SIG-M5 (cell line): ENCODE measurements at regions not wholly inside any gene's neighbourhood (a gene's known extent, or its start where the extent isn't known, plus 50 kb on each side); places are given as distances from the start of the nearest gene placed in this dataset.

Experiments
- DNase-seq: peaks from one replicate; lab custom pipeline; 2025; lab: John Stamatoyannopoulos, UW

DNA sequence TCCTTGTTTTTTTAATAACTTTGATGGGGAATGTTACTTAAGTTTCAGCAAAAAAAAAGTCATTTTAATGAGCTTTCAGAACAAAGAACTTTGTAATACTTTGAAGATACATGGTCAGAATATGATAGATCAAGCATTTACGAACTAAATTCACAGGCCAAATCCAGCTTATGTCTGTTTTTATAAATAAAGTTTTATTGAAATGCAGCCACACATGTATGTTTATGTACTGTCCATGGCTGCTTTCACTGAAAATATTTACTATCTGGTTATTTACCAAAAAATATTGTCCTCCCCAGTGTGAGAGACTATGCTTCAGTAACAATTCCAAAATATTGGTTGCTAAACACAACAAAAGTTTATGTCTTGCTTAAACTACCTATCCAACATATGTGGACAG, 366.7 kb downstream of the PIK3R1 start:
- DNase-seq, result no peak

DNA sequence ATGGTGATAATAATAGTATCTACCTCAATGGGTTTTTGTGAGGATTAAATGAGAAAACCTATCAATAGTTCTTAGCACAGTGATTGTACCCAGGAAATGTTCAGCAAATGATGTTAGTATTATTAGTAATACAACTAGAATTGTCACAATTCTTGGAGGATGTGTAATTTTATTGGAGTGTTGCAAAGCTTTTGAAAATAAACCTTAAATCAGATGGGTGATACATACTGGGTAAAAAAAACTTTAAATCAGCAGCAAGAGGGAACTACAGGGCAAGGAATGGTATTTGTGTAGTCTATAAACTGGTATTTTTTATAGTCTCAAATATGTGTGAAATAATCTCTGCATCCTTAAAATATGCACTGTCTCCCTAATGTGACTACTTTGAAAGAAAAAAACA, 371.6 kb downstream of the PIK3R1 start:
- DNase-seq, result no peak

DNA sequence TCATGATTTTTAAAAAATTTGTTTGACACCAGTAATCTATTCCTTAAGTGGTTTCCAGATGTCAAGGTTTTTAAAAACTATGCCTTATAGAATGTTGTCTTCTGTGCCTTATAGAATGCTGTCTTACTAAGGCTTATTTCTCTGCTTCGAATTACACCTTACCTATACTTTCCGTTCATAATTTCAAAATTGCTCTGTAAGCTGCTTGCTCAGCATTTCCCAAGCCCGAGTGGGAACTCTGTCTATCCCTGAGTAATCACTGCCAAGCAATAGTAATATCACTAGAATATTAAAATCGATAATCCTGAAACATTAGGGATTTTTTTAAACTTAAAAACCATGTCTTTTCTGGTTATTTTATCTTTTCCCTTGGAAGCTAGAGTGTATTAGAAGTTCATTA, 376.3 kb downstream of the PIK3R1 start:
- DNase-seq, result no peak

DNA sequence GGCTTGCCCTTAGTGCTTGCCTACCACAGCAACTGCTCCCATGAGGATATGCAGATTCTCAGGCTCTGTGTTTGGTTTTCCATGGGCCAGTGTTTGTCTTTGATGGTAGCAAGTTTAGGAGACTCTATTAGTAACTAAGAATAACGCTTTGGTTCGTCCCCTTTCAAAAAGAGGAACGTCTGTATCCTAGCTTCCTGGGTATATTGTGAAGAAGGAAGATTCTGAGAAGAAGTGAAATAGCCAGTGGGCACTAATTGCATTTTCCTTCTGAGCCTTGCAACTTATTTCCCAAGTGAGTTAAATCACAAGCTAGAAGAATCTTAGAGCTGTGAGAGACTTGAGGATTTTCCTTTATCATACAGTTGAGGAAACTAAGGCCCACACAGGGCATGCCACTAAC, 376.8 kb downstream of the PIK3R1 start:
- DNase-seq, result no peak

DNA sequence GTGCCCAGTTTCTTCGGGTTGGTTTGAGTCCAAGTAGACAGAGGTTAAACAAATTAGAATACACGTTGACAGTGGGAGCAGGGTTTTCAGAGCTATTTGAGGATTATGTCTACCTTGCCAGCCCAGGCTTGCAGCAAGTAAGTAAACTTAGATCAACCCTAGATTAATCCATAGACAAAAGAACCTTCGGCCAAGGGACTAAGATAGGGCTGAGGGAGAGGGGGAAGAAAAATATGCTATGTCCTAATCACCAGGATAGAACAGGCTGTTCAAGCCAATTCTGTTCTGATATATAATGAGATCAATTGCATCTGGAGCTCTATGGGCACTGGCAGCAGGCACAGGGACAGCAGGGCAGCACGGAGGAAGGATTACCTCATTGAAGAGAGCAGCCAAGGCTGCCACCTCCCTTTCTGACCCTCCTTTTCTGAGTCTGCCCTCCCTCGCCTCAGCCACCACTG, 377.7 kb downstream of the PIK3R1 start:
- no peak for DNase-seq

DNA sequence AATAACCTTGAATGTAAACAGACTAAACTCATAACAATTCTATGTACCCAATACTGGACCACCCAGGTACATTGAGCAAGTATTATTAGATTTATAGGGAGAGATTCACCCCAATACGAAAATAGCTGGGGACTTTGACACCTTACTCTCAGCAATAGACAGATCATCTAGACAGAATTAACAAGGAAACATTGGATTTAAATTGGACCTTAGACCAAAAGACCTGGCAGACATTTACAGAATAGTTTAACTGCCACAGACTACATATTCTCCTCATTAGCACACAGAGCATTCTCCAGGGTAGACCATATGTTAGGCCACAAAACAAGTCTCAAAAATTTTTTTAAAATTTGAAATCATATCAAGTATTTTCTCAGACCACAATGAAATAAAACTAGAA, 397.4 kb downstream of the PIK3R1 start:
- no peak for DNase-seq

DNA sequence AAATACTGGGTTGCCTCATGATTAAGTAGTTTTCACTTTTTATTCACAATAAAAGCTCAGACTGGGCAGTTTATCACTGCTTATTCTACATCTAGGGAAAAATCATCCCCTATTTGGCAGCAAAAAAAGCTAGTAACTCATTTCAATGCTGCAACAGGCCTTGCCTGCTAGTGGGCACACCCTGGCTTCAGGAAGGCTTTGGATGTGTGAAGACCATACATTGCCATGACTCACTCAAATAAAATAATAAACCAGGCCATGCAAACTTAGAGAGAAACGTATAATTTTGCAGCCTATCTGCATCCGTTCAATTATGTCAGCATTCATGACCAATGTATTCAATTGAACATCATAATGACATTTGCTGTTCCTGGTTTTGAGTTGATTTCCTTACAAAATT, 402.9 kb downstream of the PIK3R1 start:
- DNase-seq, result no peak

DNA sequence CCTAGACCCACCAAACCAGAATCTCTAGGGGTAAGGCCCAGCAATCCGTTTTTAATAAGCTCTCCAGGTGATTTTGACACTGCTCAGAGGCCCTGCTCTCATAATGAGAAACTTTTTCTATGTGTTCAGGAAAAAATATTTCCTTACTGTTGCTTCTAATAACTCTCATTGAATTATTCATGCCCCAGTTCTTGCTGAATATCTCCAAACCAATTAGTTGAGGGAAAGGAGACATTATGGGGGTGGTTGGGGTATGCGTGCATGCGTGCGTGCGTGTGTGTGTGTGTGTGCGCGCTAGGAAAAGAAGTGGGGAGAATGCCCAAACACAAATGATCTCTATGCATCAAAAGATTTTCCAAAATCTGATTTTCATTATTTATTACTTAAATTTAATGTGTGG, 411.4 kb downstream of the PIK3R1 start:
- no peak for DNase-seq

DNA sequence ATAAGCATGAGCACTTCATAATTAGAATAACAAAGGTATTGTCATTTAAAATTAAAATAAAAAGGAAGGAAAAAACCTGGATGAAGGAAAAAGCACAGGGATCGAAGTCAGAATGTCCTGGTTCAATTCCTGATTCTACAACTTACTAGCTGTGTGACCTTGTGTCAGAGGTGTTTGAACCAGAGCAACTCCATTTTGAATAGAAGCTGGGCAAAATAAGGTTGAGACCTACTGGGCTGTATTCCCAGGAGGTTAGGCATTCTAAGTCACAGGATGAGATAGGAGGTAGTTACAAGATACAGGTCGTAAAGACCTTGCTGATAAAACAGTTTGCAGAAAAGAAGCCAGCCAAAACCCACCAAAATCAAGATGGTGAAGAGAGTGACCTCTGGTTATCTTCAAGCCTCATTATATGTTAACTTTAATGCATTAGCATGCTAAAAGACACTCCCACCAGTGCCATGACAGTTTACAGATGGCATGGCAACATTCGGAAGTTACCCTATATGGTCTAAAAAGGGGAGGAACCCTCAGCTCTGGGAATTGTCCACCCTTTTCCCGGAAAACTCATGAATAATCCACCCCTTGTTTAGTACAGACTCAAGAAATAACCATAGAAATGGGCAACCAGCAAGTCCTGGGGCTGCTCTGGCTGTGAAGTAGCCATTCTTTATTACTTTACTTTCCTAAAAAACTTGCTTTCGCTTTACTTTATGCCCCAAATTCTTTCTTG, 412.7 kb downstream of the PIK3R1 start:
- no peak for DNase-seq

DNA sequence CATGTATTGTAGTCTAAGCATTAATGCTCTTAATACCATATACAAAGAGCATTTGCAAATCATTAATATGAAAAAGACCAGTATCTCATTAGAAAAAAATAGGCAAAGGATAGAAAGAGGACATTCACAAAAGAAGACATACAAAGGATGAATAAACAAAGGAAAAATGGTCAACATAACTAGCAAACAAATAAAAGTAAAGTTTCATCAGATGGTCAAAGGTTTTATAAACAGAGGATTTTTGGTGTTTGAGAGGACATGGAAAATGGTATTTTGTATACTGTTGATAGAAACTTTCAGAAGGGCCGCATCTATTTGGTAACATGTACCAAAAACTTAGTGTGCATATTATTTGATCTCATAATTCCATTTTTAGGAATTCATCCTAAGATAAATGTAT, 414.8 kb downstream of the PIK3R1 start:
- no peak for DNase-seq

DNA sequence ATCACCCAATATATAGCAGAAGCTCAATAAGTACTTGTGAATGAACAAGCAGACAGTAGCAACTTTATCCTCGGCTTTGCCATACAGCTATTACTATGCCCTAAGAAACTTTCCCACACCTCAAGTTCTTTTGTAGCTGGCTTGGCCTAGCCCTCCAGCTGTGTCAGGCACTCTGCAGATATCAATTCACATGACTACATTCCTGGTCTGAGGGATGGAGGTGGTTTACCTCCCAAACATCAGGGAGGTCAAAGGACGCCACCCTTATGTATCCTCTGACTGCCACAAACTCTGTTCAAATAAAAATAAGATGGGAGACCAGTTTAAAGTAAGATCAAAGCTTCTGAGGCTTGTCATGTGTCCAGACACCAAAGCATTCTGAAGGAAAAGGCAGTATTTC, 416.3 kb downstream of the PIK3R1 start:
- DNase-seq, result no peak

DNA sequence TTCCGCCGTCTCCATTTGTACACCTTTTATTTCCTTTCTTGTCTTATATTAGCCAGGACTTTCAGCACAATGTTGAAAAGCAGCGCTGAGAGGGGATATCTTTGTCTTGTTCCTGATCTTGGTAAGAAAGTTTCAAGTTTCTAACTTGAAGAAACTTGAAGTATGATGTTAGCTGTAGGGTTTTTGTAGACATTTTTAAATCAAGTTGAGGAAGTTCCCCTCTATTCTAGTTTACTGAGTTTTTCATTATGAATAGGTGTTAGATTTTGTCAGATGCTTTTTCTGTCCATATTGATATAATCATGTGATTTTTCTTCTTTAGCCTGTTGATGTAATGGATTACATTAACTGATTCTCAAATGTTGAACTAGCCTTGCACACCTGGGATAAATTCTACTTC, 425.7 kb downstream of the PIK3R1 start:
- DNase-seq, result no peak

DNA sequence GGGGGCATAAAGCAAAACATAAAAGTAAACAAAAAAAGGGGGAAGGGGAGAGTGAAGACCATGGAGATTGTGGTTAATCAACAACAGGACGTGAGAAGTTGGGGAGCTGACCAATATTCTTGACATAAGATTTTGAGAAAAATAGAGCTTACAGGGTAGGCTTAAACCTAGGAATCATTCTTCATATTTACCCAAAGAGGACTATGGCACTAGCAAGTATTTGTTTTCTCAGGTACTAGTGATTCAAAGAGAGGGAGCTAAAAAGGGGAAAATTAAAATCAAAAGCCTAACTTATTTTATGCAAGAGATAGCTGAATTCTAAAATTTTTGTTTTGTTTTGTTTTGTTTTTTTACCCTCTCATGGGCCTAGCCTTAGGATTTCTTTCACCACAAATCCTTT, 427.5 kb downstream of the PIK3R1 start:
- no peak for DNase-seq

DNA sequence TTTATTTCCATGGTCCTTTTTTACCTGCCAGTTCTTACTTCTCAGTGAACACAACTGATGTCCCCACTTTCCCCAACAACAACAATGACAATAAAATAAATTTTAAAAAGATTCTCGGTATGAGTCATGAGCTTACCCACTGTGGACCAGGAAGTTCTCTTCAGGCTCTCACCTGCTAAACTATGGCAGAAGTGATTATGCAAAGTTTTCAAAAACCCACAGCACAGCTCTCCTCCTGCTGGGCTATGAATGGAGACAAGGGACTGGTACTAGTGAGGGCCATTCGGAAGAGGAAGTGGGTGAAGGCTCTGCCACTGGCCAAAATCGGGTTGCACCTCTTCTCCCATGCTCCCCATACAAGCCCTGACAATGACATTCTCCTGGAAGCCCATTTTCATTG, 429.4 kb downstream of the PIK3R1 start:
- no peak for DNase-seq

DNA sequence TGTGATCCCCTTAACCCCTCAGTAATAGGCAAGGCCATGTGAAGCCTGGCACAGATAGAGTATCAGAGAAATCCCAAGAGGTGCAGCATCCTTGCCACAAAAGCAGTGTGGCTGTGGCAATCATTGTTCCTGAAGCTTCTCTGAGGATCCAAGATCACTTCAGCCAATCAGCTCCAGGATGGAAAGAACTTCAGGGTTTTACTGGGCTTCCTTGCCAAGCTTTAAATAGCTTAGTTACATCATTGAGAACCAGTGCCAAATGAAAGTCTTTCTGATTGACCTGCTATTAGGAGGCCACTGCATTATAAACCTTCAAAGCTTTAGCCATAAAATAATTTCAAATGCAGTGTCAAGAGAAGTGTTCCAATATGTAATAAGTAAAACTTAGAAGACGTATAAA, 430.6 kb downstream of the PIK3R1 start:
- no peak for DNase-seq

DNA sequence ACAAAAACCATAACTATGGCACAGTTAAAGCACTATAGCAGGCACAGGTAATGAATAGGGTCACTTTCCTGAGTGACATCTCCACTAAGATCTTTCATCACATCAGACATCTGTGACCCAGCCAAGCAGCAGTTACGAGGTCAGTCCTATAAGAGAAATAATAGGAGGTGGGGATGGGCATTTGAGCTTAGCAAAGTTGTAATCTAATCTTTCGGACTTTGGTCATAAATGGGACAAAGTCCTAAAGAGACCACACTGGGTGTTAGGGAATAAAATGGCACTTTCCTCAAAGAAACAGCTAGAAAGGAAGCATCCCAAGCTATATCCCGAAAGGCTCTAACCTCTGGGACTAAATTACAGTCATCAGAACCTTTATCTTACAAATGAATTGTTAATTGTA, 432.2 kb downstream of the PIK3R1 start:
- no peak for DNase-seq

DNA sequence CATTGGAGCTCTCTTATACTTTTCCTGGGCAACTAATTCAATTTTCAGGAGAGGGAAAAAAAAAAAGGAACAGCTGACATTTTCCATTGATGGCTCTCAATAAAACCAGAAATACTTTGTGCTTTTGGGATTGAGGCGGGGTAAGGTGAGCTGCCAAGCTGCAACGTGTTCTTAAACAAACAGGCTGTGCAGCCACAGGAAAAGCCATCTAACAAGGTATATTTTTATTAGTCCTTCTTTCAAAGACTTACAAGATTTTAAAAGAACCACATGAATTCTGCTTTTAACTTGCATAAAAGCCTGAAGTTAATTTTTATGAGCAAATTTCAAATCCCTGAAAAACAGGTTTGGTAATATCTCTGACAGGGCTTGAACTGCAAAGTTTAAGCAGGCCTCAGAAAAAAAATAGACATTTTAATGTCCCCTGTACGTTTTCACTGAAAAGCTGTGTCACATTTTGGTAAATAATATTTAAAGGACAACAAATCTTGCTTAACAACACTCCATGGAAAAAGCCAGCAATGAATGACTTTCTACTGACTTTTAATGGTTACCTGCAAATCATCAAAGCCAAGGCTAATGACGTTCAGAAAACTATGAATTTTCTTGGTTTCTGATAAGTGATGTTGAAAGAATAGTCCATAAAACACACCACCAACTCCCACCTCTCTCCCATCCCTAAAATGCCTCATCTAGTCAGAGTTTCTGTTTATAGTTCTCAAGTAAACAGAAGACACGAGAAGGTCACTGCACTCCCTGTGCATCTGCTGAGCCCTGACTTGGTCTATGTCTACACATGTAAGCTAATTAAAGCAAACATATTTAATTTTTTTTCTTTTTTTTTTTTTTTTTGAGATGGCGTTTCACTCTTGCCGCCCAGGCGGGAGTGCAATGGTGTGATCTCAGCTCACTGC, 433.6 kb downstream of the PIK3R1 start:
- DNase-seq, result no peak

DNA sequence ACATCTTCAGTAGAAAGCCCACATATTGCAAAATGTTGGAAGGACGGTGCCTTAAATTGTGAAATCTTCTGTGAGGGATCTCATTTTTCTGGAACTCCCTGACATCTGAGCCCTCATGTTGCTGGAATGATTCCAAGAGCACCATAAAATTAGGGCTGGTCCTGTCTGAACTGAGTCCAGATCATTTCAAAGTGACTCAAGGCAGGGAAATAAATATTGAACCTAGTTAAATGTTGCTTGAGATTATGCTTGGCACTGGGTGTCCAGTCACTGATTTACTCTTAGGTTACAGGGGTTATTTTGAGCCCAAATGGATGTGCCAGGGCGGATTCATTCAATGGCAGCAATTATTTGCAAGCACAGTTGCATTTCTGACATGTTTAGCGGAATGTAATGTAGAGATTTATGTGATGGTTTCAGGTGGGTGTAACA, 437.0 kb downstream of the PIK3R1 start:
- DNase-seq, result no peak

DNA sequence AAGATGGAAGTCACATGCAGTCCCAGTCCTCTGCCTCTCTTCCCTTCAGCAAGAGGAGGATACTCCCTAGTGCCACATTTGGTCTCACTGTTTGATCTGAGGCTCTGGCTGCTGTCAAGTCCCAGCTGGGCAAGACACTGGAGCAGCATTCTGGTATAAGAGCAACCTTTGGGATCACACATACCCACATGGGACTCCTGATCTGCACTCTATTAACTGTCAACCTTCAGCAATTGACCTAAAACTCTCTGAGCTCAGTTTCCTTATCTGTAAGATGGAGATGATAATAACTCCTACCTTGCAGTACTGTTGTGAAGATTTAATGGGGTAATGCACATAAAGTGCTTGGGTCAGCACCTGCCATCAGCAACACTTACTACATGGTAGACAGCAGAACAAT, 437.9 kb downstream of the PIK3R1 start:
- no peak for DNase-seq

DNA sequence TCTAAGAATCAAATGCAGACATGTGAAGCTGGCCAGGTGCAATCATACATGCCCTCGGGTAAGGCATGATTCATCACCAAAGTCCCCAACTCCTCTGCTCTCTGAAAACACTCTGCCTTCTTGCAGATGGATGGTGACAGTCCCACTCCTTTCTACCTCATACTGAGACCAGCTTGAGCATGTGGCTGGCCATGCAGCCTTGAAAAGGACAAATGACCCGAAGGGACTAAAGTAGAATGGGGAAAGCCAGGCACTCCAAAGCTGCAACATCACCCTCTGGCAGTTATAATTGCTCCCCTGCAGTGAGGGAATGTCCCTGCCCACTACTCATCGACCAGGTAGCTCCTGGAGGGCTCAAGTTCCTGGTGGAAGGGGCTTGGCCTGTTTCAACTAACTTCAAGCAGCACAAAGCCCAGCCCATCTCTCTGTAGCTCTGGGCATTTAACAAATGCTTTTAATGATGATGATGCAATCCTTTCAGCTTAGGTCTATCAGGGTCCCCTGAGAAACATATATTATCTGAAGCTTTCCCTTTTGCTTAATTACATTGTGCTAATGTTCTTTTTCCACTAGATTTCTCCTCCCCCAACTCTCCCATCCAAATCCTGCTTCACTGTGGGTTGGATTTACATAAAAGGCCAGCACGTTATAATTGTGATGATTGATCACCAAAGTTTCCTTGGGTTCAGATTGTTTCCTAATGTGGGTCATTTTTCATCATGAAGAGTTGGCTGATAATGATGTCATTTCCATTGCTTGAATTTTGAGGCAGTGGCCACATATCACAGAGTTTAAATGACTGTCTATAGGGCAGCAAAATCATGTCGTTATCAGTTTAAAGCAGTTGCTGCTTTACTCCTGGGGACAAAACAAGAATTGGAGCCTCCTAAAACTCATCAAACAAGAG, 436.5 kb upstream of the SLC30A5 start:
- no peak for DNase-seq

DNA sequence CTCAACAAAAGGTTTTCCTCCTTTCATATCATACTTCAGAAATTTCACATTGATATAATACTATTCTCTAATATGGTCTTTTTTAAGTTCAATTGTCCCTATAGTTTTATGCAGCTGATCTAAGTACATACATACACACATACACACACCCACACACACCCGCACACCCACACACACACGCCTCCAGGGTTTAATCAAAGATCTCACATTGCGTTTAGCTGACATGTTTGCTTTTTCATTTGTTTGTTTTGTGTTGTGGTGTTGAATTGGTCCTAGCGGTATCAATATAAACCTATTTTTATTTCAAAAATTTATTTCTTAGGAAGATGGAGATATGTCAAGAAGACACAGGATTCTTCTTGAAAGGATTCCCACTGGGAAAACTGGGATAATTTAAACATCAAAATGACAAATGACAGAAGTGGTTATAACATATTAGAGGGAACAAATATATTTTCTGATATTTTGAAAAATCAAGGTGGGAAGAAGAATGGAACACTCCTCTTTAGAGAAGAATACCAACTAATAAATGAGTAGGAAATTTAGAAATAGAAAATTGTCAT, 434.9 kb upstream of the SLC30A5 start:
- no peak for DNase-seq

DNA sequence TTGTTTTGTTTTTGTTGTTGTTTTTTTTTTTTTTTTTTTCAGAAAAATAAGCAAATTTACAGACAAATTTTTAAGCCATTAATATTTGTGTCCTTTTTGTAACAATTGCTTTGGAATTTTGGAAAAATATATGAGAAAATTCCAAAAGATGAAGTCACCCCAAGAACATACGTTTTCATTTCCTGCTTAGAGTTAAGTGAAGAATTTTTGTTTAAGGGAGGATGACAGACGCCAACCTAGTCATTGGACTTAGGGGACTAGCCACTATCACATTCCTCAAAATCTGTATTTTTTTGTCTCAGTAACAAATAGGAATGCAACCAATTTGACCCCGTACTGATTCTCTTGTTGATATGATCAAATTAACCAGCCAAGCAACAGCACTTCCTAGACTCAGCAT, 433.9 kb upstream of the SLC30A5 start:
- no peak for DNase-seq
